SU-DHL-6 (cell line): ENCODE measurements at regions not wholly inside any gene's neighbourhood (a gene's known extent, or its start where the extent isn't known, plus 50 kb on each side); places are given as distances from the start of the nearest gene placed in this dataset.

Source experiments
- H2AFZ ChIP-seq: fragments of 200-600 bp; sonication (generic); 2 replicates; pipeline ENCODE4 v1.6.1; 2014; ENCODE audit warnings: low read depth, mild to moderate bottlenecking, moderate library complexity, mixed read lengths, antibody characterized with exemption, low read length; ENCODE audit not compliant: severe bottlenecking
- H3F3A ChIP-seq: fragments of 200-600 bp; shearing (Covaris generic); 2 replicates; pipeline ENCODE4 v1.6.0; 2016; ENCODE audit warnings: antibody characterized with exemption, mild to moderate bottlenecking; ENCODE audit not compliant: insufficient read depth
- H3K27ac ChIP-seq: fragments of 200-600 bp; sonication (generic); 2 replicates; pipeline ENCODE4 v1.5.1; 2016; ENCODE audit warnings: low read depth, mild to moderate bottlenecking, low read length, moderate library complexity, mixed read lengths
- H3K27me3 ChIP-seq: fragments of 200-600 bp; sonication (generic), shearing (Covaris generic); 2 replicates; pipeline ENCODE4 v1.6.0; 2014; ENCODE audit warnings: mild to moderate bottlenecking, low read length
- H3K36me3 ChIP-seq: fragments of 200-600 bp; sonication (generic); 2 replicates; pipeline ENCODE4 v1.6.1; 2014; ENCODE audit warnings: mild to moderate bottlenecking, low read length, mixed read lengths
- H3K4me2 ChIP-seq: fragments of 300-600, 200-600 bp; shearing (Covaris generic), sonication (generic); 2 replicates; pipeline ENCODE4 v1.6.0; 2014; ENCODE audit warnings: low read length, low read depth, mild to moderate bottlenecking; ENCODE audit not compliant: poor library complexity, severe bottlenecking
- H3K4me3 ChIP-seq: fragments of 200-600 bp; sonication (generic); 2 replicates; pipeline ENCODE4 v1.5.1; 2014; ENCODE audit warnings: antibody characterized with exemption, low read length, mild to moderate bottlenecking, mixed read lengths; ENCODE audit not compliant: insufficient read depth, poor library complexity, severe bottlenecking
- H3K79me2 ChIP-seq: fragments of 200-600 bp; sonication (generic); 2 replicates; pipeline ENCODE4 v1.6.1; 2014; ENCODE audit warnings: mild to moderate bottlenecking, low read length, moderate library complexity; ENCODE audit not compliant: insufficient read depth
- H3K9ac ChIP-seq: fragments of 200-600 bp; sonication (generic); 2 replicates; pipeline ENCODE4 v1.7.0; 2014; ENCODE audit warnings: mild to moderate bottlenecking, low read length
- H3K9me2 ChIP-seq: fragments of 200-600 bp; sonication (generic); replicated peaks from 2 replicates; pipeline ENCODE4 v1.6.1; 2014; ENCODE audit warnings: low read length; ENCODE audit not compliant: insufficient read depth
- H3K9me3 ChIP-seq: fragments of 200-600 bp; sonication (generic); 2 replicates; pipeline ENCODE4 v1.6.1; 2014; ENCODE audit warnings: low read length, mixed read lengths; ENCODE audit not compliant: insufficient read depth
- H4K20me1 ChIP-seq: fragments of 200-600 bp; sonication (generic); 2 replicates; pipeline ENCODE4 v1.6.1; 2014; ENCODE audit warnings: low read depth, mild to moderate bottlenecking, antibody characterized with exemption, low read length, moderate library complexity, mixed read lengths
- CTCF ChIP-seq: fragments of 200-600 bp; sonication (generic); IDR thresholded peaks from one replicate; pipeline ENCODE4 v1.5.1; 2017; ENCODE audit warnings: antibody characterized with exemption, mild to moderate bottlenecking, low read length, moderate library complexity; ENCODE audit not compliant: insufficient read depth, poor library complexity, severe bottlenecking
- EZH2phosphoT487 ChIP-seq: fragments of 200-600 bp; sonication (generic), shearing (Covaris generic); conservative IDR thresholded peaks from 2 replicates; pipeline ENCODE4 v1.6.1; 2018; ENCODE audit warnings: mild to moderate bottlenecking, antibody characterized with exemption, low read length, moderate library complexity, mixed read lengths

DNA sequence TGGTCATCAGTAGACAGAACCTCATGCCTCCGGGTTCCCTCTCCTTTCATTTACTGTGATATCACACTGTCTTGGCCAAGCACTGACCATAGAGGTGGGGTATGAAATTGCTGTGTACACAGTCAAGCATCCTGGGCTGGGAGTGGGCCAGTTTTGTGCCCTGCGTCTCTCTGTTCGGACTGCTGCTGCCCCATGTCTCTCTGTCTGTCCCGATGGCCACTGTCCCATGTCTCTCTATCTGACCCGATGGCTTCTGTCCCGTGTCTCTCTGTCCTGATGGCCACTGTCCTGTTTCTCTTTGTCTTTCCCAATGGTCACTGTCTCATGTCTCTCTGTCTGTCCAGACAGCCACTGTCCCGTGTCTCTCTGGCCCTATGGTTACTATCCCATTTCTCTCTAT, 164.9 kb downstream of the ARL4C start:
- Histone ChIP-seq H3F3A (no peaks in the 10 kb centered on the region), H3K4me2 (no peak overlapping the region), H3K27ac (no peak overlapping the region), H3K36me3 (no peaks in the 10 kb centered on the region), H3K27me3 (no peaks in the 10 kb centered on the region), H2AFZ (no peak overlapping the region), H3K9ac (no peak overlapping the region), H3K9me2 (no peaks in the 10 kb centered on the region), H3K9me3 (no peaks in the 10 kb centered on the region), H3K4me3 (no peak overlapping the region), H3K79me2 (no peaks in the 10 kb centered on the region), H4K20me1 (no peaks in the 10 kb centered on the region)
- TF ChIP-seq CTCF, result no peak
- no peak for TF ChIP-seq EZH2phosphoT487

DNA sequence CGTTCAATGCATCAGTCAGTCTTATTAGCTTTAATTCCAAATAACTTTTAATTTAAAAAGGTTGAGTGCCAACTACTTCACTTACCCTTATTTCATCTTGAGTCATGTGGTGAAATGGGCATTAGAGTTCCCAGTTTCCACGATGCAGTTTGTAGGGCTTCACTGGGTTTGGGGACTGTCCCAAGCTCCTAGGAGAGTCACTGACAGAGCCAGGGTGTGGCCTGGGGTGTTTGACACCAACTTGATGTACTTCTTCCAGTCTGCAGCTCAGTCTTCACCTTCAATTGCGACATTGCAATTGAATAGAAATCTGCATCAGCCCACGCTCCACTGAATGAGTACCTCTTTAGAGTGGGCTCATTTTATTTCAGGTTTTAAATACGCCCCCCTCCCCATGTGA, 165.3 kb downstream of the ARL4C start:
- no peak overlapping the region for H3K4me3 ChIP-seq
- H3K27me3 ChIP-seq, result no peaks in the 10 kb centered on the region
- no peak overlapping the region for H3K9ac ChIP-seq
- H4K20me1 ChIP-seq, result no peaks in the 10 kb centered on the region
- H3K36me3 ChIP-seq, result no peaks in the 10 kb centered on the region
- H2AFZ ChIP-seq, result no peak overlapping the region
- TF ChIP-seq CTCF (no peak), EZH2phosphoT487 (no peak)
- no peak overlapping the region for H3K4me2 ChIP-seq
- no peaks in the 10 kb centered on the region for H3K9me3 ChIP-seq
- H3K27ac ChIP-seq, result no peak overlapping the region
- no peaks in the 10 kb centered on the region for H3K79me2 ChIP-seq
- no peaks in the 10 kb centered on the region for H3K9me2 ChIP-seq
- H3F3A ChIP-seq, result no peaks in the 10 kb centered on the region

DNA sequence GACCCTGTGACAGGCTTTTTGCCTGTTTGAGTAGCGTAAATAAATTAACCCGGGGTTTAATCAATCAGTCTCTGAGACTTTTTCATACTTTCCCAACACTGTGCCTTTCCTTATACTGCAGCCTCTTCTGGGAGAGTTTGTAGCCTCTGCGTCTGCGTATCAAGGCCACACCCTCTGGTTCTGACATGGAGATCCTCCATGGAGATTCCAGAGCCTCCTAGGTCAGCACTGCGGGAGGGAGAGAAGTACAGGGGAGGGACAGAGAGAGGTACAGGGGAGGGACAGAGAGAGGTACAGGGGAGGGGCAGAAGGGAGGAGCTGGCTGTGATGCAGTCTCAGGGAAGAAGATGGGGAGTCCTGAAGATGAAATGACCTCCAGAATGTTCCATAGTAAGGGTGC, 166.0 kb downstream of the ARL4C start:
- no peaks in the 10 kb centered on the region for H3K27me3 ChIP-seq
- H3K9ac ChIP-seq, result no peak overlapping the region
- no peaks in the 10 kb centered on the region for H3K9me3 ChIP-seq
- H3K27ac ChIP-seq, result no peak overlapping the region
- no peaks in the 10 kb centered on the region for H3K36me3 ChIP-seq
- no peak overlapping the region for H2AFZ ChIP-seq
- no peaks in the 10 kb centered on the region for H4K20me1 ChIP-seq
- TF ChIP-seq EZH2phosphoT487 (no peak), CTCF (no peak)
- H3K79me2 ChIP-seq, result no peaks in the 10 kb centered on the region
- H3F3A ChIP-seq, result no peaks in the 10 kb centered on the region
- no peak overlapping the region for H3K4me3 ChIP-seq
- H3K4me2 ChIP-seq, result no peak overlapping the region
- no peaks in the 10 kb centered on the region for H3K9me2 ChIP-seq
